Liver (tissue), 3 donors: ENCODE measurements at regions not wholly inside any gene's neighbourhood (a gene's known extent, or its start where the extent isn't known, plus 50 kb on each side); places are given as distances from the start of the nearest gene placed in this dataset.

Experiments
- EGR1 ChIP-seq, 2 donors: IDR thresholded peaks; 2 replicates each; pipeline ENCODE4 v1.6.1; 2016 to 2018; ENCODE audit warnings: antibody characterized with exemption in 2 of 2, low read depth in 2 of 2
- FOXA1 ChIP-seq: IDR thresholded peaks from 2 replicates; pipeline ENCODE4 v1.6.1; 2016; ENCODE audit warnings: antibody characterized with exemption
- GABPA ChIP-seq, 2 donors: IDR thresholded peaks in 1 of 2; conservative IDR thresholded peaks in 1 of 2; 2 replicates each; pipeline ENCODE4 v1.6.1; 2016; ENCODE audit warnings: antibody characterized with exemption in 2 of 2, mild to moderate bottlenecking in 1 of 2, moderate library complexity in 1 of 2
- HNF4G ChIP-seq: IDR thresholded peaks from 2 replicates; pipeline ENCODE4 v1.6.1; 2016; ENCODE audit warnings: antibody characterized with exemption
- JUND ChIP-seq, 2 donors: IDR thresholded peaks; 2 replicates each; pipeline ENCODE4 v1.6.1; 2016; ENCODE audit warnings: antibody characterized with exemption in 2 of 2
- RAD21 ChIP-seq, 2 donors: IDR thresholded peaks; 2 replicates each; pipeline ENCODE4 v1.6.1; 2016; ENCODE audit warnings: antibody characterized with exemption in 2 of 2, mild to moderate bottlenecking in 2 of 2
- SP1 ChIP-seq: IDR thresholded peaks from 2 replicates; pipeline ENCODE4 v1.6.1; 2018; ENCODE audit warnings: antibody characterized with exemption, mild to moderate bottlenecking
- TAF1 ChIP-seq: conservative IDR thresholded peaks from 2 replicates; pipeline ENCODE4 v1.6.1; 2016; ENCODE audit warnings: antibody characterized with exemption, mild to moderate bottlenecking
- YY1 ChIP-seq: IDR thresholded peaks from 2 replicates; pipeline ENCODE4 v1.6.1; 2016; ENCODE audit warnings: antibody characterized with exemption, mild to moderate bottlenecking
- TF ChIP-seq, protein P1 (sequence below): fragments of 150-350 bp; IDR thresholded peaks from 2 replicates; pipeline ENCODE4 v1.5.1; 2017; ENCODE audit warnings: improper control_type of control experiment, low read depth, low read length; ENCODE audit not compliant: missing input control
- TF ChIP-seq, protein P2 (sequence below): IDR thresholded peaks from 2 replicates; pipeline ENCODE4 v1.6.1; 2016; ENCODE audit warnings: antibody characterized with exemption, mild to moderate bottlenecking
- TF ChIP-seq, protein P3 (sequence below): IDR thresholded peaks from 2 replicates; pipeline ENCODE4 v1.6.1; 2016; ENCODE audit warnings: antibody characterized with exemption
- TF ChIP-seq, protein P4 (sequence below): IDR thresholded peaks from 2 replicates; pipeline ENCODE4 v1.6.1; 2016; ENCODE audit warnings: antibody characterized with exemption
- TF ChIP-seq, protein P5 (sequence below): IDR thresholded peaks from 2 replicates; pipeline ENCODE4 v1.6.1; 2016; ENCODE audit warnings: antibody characterized with exemption
- donor health status: healthy.
- donor health status: healthy.

DNA sequence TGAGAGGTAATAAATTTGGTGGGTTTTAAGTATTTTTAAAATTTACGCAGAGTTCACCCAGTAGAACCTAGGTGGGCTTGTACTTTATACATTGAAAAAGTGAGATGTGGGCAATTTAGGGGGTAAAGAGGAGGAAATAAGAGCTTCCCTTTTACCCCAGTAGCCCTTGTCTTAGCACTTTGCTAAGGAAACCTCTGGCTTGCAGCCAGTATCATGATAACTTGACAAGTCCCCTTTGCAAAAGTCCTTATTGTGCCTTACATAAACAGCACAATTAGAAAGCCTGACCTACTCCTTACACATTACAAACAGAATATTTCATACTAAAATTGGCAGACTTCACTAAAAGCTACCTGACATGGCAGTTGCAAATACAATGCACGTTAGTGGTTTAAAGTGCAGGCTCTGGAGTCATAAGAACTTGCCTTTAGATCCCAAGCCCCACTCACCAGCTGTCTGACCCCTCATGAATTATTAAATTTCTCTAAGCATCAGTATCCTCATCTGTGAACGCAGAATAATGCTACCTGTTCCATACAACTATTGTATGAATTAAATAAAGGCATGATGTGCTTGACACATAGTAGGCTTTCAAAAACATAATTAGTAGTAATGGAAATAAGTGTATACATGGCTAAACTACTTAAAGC lies 53.2 kb upstream of the NELL2 start:
- TF ChIP-seq, protein P1, sequence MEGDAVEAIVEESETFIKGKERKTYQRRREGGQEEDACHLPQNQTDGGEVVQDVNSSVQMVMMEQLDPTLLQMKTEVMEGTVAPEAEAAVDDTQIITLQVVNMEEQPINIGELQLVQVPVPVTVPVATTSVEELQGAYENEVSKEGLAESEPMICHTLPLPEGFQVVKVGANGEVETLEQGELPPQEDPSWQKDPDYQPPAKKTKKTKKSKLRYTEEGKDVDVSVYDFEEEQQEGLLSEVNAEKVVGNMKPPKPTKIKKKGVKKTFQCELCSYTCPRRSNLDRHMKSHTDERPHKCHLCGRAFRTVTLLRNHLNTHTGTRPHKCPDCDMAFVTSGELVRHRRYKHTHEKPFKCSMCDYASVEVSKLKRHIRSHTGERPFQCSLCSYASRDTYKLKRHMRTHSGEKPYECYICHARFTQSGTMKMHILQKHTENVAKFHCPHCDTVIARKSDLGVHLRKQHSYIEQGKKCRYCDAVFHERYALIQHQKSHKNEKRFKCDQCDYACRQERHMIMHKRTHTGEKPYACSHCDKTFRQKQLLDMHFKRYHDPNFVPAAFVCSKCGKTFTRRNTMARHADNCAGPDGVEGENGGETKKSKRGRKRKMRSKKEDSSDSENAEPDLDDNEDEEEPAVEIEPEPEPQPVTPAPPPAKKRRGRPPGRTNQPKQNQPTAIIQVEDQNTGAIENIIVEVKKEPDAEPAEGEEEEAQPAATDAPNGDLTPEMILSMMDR: no peak
- TF ChIP-seq, protein P2, sequence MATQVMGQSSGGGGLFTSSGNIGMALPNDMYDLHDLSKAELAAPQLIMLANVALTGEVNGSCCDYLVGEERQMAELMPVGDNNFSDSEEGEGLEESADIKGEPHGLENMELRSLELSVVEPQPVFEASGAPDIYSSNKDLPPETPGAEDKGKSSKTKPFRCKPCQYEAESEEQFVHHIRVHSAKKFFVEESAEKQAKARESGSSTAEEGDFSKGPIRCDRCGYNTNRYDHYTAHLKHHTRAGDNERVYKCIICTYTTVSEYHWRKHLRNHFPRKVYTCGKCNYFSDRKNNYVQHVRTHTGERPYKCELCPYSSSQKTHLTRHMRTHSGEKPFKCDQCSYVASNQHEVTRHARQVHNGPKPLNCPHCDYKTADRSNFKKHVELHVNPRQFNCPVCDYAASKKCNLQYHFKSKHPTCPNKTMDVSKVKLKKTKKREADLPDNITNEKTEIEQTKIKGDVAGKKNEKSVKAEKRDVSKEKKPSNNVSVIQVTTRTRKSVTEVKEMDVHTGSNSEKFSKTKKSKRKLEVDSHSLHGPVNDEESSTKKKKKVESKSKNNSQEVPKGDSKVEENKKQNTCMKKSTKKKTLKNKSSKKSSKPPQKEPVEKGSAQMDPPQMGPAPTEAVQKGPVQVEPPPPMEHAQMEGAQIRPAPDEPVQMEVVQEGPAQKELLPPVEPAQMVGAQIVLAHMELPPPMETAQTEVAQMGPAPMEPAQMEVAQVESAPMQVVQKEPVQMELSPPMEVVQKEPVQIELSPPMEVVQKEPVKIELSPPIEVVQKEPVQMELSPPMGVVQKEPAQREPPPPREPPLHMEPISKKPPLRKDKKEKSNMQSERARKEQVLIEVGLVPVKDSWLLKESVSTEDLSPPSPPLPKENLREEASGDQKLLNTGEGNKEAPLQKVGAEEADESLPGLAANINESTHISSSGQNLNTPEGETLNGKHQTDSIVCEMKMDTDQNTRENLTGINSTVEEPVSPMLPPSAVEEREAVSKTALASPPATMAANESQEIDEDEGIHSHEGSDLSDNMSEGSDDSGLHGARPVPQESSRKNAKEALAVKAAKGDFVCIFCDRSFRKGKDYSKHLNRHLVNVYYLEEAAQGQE: no peak
- TF ChIP-seq GABPA (IDR thresholded peaks at IDR 0.05 in 1 of 2, conservative IDR thresholded peaks at IDR 0.05 in 1 of 2): no peak
- TF ChIP-seq FOXA1: no peak
- TF ChIP-seq, protein P3, sequence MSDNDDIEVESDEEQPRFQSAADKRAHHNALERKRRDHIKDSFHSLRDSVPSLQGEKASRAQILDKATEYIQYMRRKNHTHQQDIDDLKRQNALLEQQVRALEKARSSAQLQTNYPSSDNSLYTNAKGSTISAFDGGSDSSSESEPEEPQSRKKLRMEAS: no peak
- TF ChIP-seq JUND (IDR thresholded peaks at IDR 0.05): no peak
- no peak for TF ChIP-seq SP1
- TF ChIP-seq, protein P4, sequence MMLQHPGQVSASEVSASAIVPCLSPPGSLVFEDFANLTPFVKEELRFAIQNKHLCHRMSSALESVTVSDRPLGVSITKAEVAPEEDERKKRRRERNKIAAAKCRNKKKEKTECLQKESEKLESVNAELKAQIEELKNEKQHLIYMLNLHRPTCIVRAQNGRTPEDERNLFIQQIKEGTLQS: no peak
- TF ChIP-seq, protein P5, sequence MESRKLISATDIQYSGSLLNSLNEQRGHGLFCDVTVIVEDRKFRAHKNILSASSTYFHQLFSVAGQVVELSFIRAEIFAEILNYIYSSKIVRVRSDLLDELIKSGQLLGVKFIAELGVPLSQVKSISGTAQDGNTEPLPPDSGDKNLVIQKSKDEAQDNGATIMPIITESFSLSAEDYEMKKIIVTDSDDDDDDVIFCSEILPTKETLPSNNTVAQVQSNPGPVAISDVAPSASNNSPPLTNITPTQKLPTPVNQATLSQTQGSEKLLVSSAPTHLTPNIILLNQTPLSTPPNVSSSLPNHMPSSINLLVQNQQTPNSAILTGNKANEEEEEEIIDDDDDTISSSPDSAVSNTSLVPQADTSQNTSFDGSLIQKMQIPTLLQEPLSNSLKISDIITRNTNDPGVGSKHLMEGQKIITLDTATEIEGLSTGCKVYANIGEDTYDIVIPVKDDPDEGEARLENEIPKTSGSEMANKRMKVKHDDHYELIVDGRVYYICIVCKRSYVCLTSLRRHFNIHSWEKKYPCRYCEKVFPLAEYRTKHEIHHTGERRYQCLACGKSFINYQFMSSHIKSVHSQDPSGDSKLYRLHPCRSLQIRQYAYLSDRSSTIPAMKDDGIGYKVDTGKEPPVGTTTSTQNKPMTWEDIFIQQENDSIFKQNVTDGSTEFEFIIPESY: no peak
- TF ChIP-seq EGR1 (IDR thresholded peaks at IDR 0.05; ENCODE audit: low read depth in 2 of 2): no peak
- TF ChIP-seq TAF1: no peak
- TF ChIP-seq RAD21 (IDR thresholded peaks at IDR 0.05): no peak
- no peak for TF ChIP-seq HNF4G
- TF ChIP-seq YY1: no peak
